Embryonic facial prominence (tissue), 1 donor: ENCODE measurements at regions not wholly inside any gene's neighbourhood (a gene's known extent, or its start where the extent isn't known, plus 50 kb on each side); places are given as distances from the start of the nearest gene placed in this dataset.

Experiments used
- DNase-seq: peaks from one replicate; pipeline ENCODE4 v3.0.0-alpha.2; 2016; ENCODE audit errors: extremely low spot score

DNA sequence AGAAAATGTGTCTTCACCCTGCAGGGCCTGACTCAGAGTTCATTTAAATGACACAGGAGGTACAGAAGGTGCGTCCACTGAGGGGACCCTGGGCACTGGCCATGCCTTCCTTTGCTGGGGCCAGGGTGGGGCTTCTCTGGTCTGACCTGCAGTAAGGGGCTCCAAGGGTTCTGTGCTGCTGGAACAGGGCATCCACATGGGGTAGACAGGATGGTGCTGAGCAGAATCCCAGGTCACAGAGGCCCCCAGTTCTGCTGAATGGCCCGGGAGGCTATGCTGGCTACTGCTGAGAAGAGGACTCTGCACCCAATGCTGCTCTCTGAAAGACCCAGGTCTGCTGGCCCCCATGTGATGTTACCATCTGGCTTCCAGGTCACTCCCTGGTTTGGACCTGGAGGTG is 150.4 kb upstream of the GGTLC1 start:
- DNase-seq: no peak

DNA sequence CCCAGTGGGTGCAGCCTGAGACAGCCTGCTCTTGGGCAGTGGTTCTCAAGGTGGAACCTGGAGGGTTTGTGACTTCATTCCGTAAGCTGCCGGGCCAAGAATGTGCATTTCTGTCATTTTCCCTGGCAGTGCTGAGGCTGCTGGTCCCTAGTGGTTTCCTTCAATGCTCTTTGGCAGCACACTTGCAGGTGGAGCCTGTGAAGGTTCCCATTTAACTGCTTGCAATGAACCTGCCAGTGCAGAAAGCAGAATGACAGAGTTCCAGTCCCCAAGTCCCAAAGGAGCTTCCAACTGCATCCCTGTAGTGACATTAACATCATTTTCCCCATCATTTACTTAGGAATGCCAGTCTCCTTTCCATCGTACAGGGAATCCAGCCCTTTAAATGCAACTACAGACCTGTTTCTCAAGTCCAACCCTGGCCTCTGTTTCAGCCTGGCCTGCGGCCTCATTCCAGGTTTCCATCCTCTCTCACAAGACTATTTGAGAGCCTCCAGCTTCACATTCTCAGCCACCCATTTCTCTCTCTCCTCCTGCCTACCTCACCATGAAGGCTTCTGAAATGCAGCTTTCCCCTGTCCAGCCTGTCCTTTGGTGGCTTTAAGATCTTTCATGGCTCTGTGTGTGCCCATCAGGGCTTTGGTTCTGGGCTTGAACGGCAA is 149.7 kb upstream of the GGTLC1 start:
- DNase-seq: no peak

DNA sequence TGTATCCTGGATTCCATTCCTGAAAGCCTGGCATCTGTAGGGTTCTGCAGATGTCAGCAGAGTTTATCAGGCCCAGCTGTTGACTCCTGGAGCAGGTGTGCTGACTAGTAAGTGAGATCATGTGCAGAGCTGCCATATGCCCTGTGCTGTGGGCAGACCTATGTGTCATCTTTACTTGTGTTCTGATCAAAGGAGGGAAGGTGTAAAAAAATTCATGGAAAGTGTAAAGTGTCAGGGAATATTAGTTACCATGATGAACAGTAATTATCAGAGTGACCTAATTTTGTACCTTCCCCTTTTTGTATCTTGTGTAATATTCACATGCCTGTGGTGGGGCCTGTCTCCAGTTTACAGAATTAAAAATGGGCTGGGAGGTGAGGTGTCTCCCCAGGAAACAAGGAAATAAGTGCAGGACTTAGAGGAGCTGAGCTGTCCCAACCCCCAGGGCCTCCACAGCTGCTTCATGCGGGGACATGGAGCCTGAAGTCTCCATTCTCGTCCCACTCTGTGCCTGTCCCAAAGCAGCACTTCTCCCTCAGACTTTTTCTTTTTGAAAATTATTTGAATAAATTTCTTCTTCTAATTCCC is 148.2 kb upstream of the GGTLC1 start:
- no peak for DNase-seq

DNA sequence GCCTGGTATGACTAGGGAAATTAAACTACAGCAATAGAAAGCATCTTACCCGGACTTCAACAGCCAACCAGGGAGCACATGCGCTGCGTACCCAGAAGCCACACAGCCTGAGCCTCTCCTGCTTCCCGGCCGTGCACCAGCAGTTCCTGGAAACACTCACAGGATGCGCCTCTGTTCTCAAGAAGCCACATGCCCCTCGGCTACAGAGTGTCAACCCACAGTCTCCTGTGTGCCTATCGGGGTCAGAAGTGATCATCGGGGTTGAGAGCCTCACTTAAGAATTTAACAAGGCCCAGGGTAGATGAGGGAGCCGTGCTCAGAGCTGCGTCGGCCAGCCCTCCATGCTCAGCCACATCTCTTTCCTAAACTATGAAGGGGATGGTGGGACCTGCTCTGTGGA is 147.2 kb upstream of the GGTLC1 start:
- no peak for DNase-seq

DNA sequence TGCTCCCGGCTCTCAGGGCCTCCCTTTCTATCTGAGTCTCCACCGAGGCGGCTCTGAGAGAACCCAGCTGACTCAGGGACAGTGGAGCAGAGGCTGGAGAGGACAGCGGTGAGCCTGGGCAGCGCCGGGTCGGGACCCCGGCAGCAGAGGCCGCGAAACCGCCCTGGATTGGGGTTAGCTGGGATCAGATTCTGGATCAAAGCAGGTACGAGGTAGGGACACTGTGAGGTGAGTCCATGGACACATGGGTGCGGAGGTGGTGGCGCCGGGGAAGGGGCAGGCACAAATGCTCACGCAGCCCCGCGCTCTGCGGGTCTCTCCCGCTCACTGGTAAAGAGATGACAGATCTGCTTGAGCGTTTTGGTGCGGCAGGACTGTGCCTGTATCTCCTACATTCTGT is 146.4 kb upstream of the GGTLC1 start:
- DNase-seq: no peak

DNA sequence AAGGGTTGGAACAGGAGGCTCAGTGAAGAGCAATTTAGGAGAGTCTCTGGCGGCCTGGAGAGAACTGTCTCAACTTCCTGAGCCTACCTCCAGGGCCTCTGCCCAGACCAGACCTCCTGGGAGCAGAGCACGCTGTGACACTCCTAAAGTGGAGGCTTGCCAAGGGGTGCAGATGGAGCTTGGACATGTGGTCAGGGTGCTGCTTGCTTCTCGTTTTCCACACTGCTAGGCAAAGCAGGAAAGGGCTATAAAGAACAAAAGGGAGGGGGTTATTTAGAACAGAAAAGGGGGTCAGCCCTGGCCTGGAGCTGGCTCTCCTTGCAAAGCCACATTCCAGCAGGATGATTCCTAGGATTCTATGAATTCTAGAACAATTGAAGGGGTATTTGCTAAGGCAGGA is 145.7 kb upstream of the GGTLC1 start:
- no peak for DNase-seq

DNA sequence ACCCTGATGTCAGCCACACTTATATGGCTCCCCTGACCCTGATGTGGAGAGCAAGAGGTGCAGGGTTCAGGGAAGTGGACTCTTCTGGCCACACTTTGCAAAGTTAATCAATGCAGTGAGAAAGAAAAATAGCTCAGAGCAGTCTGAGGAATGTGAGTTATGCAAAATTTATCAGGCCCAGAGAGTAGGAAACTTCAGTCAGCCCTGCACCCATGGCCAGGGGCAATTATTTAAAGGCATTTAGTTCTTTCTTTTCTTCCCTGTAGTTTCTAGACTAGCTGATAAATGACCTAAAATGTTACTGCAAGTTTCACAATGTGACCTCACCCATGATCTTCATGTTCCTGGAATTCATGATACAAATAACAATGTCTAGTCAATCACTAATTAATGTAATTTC is 143.7 kb upstream of the GGTLC1 start:
- DNase-seq: no peak

DNA sequence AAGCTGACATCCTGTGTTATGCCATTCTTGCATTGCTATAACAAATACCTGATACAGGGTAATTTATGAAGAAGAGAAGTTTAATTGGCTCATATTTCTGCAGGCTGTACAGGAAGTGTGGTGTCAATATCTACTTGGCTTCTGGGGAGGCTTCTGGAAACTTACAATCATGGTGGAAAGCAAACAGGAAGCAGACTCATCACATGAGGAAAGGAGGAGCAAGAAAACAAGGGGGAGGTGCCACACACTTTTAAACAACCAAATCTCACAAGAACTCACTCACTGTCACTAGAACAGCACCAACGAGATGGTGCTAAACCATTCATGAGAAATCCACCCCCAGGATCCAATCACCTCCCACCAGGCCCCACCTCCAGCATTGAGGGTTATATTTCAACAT is 143.1 kb upstream of the GGTLC1 start:
- no peak for DNase-seq

DNA sequence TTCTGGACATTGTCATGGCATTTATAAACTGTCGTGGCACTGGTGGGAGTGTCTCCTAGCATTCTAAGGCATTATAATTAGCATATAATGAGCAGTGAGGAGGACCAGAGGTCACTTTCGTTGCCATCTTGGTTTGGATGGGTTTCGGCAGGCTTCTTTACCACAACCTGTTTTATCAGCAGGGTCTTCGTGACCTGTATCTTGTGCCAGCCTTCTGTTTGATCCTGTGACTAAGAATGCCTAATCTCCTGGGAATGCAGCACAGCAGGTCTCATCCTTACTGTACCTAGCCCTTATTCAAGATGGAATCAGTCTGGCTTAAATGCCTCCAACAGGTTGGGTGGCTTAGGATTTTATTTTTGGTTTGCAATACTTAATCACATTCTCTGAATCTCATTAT is 142.7 kb upstream of the GGTLC1 start:
- no peak for DNase-seq

DNA sequence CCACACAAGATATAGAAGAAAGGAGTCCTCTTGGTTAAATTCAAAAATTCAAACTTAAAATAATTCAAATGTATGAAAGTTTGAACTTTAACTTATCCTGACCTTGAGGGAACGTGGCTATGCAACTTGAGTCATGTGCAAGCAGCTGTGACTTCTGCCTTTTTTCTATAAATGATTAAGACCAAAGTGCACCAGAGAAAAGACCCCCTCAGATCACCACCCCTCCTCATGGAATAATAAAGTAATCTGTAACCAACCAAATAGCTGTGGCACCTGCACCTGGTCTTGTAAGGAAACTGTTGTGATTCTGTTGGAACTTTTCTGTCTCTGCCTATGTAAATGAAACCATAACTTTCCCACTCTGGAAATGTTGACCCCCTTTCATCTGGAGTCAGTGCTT is 141.1 kb upstream of the GGTLC1 start:
- DNase-seq: no peak

DNA sequence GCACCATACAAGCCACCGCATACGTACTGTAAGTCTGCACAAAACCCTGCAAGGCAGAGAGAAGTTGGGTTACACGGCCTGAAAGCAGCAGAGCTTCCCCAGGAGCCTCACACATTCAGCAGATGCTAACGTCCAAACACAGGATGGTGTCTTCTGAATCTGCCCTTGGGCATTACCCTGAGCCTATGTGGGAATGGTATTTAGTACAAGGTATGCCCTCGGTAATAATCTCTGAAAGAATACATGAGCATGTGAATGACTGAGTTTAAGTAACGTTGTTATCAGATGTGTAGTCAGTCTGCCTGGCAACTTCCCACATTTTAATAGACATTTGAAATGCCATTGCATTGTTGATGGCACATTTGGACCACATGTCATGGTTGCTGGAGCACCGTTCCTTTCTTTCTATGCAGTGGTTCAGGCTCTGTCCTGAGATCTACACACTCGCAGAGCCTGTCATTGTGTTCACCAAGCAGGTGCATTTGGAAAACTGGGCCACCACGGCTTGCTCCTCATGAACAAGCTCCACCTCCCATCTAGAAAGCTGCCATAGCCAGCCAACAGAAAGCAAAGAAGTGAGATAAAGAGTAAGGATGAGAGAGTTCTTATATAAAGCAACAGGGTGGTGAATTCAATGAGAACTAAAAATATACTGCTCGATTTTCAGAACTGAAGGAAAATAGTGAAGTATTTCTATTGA is 136.5 kb upstream of the GGTLC1 start:
- DNase-seq: no peak

DNA sequence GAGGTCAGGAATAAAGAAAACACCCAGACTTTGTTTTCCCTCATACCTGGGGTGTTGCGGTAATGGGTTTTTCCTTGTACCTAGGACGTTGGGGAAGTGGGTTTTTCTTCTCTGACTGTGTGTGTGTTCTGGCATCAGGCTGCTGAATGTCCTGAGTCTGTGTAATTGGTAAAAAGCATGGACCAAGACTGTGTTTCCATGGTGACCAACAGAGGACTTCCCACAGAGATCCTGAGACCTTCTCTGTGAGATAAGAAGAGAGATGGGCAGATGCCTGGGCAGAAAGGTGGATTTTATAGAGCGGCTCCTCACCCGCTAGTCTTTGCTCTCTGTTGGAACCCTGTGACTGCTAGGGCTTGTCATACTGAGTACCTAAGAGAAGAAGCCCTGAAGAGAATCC is 135.4 kb upstream of the GGTLC1 start:
- no peak for DNase-seq

DNA sequence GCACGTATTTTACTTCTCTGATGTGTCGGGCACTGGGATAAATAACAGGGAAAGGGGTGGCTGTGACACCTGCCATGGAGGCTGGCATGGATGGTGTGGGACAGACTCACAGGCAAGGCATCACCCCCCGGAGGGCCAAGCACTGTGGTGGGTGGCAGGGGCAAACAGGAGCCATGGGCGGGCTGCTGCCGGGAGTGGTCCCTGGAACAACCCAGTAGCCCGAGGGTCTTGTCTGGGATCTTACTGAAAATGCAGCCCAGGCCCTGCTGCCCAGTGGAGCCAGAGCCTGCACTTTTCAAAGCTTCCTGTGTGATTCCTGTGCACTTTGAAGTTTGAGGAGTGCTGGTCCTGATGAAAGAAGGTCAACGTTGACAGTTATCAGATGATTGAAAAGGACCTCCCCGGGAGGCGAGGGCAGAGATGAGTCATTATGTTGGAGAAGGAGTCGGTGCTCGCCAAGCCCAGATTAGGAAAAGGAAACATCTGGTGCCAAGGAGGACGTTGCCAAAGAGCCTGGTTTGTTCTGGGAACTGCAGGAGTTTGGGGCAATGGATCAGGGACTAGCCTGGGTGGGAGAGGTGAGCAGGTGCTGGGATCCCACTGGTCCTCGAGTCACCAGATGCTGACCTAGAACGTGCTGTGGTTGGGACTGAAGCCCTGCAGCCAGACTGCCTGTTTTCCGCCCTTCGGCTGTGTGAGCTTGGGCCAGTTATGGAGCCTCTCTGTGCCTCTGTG is 130.0 kb upstream of the GGTLC1 start:
- no peak for DNase-seq

DNA sequence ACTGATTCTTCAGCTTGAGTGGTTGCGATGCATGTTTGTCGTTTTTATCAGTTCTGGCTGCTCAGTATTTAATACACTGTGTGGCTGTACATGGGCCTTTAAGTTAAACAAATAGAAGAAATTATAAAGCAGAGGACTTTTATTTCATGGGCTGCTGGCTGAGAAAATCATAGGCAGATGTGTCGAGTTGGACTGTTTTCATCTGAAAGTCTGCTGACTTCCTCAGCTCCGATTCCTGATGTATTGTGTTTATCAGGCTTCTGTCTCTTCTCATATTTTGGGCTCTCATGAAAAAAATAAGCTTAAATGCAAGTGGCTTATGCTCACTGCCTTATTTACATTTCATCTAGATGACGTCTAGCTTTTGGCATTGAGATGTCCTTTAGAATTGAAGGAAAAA is 129.5 kb upstream of the GGTLC1 start:
- DNase-seq: peak; percentile 62

DNA sequence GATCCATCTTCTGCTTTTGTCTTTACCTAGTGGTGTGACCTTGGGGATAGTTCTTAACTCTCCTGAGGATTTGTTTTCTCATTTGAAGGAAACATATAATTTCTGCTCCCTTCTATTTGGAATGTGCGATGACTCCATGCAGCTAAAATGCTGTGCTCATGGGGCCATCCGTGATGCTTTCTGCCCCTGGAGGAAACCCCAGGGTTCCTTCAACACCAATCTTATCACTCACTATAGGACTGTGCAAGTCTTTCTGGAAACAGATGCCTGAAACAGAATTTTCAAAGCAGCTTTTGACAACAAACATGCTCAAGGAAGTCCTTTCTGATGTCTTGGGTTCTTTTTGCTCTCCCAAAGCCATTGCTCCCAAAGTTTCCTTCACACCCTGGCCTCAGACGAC is 128.8 kb upstream of the GGTLC1 start:
- no peak for DNase-seq

DNA sequence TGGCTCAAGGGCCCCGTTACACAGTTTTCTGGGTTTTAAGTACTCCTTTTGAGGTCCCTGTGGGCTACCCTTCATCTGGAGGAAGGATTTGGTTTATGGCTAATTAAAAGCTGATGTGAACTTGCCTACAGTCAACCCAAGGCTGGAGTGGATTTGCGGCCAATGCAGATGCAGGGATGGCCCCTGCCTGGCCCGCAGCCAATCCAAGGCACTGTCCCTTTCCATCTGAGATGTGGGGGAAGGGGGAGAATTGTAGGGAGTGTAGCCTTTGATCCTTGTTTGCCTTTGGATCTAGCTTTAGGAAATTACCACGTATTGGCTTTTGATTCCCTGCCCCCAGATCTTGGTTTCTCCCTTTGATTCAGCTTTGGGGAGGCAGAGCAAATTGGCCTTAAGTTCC is 128.0 kb upstream of the GGTLC1 start:
- no peak for DNase-seq

DNA sequence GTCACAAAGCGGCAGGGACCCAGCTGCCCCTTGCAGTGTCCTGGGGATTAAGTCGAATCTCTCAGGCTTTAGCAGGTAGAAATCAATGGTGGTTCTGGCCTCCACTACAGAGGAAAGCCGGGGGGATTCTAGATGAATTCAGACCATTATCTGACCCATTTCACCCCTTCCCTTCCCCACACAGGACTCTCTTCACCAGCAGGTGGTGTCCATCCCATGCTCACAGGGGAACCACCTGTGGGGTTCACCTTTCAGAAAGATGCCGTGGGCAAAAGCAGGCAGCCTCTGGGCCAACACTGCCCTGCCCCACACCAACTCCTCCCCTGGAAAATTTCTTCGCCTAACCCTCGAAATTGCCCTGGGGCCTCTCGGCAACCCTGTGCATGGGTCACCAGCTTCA is 123.8 kb upstream of the GGTLC1 start:
- DNase-seq: no peak

DNA sequence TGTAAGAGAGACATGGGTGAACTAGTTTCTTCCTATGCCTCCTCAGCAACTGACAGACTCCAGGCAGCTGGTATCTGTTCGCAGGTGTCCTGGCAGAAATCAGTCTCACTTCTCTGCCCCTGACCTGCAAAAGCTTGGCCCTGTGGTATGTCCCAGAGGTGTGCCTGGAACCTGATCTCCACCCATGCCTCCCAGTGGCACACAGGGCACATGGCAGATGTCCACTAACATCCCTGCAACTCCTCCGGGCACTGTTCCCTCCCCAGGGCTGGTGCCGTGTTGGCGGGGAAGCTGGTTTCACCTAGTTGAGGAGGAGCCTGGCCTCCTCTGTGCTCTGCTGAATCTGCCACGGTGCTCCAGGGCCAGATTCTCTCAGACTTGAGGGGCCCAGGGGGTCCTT is 123.3 kb upstream of the GGTLC1 start:
- DNase-seq: no peak

DNA sequence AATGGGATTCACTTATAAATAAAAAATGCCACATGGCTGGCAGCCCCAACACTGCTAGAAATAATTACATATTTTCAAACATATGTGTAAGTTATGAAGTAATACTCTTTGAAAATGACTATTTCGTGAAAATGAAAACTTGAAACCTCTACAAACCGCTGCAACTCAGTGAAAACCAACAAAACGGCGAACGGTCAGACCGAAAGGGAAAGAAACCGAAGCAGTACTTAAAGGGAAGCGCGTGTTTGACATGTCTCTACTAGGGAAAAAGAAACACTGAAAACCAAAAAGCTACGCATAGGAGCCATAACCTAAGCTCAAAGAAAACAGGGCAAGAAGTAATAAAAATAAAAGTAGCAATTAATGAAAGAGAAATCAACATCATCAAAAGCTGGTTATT is 121.0 kb upstream of the GGTLC1 start:
- no peak for DNase-seq

DNA sequence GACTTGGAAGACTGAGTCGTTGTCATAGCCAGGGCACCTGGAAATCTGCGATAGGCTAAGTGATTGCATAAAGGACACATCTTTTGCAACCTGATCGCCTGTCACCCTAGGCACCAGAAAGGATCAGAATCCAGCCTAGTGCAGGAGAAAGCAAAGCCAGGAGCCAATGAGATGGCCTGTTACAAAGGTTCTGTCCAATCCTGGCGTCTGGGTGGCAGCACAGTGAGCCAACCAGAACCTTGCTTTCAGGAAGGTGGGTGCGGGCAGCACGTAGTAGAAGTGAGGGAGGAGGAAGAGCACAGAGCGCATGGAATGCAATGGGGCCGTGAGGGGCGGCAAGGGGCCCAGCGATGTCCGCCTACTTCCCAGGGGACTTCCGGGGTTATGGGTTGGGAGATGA is 120.4 kb upstream of the GGTLC1 start:
- no peak for DNase-seq

DNA sequence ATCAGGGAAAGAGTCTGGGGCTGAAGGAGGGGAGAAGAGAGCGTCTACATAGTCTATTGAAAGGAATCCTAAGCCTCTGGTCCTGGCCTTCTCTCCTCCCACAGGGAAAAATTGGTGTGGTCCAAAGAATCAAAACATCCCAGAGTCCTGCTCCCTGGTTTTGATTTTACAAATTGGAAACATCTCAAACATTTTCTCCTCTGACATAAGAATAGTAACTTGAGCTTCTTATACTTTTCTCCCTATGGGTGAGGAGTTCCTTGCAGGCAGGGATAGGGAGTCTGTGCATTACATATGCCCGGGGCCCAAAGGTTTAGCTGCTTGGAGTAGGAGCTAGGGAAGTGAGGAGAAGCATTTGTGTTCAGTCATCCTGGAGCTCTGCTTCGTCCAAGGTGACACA is 120.0 kb upstream of the GGTLC1 start:
- DNase-seq: no peak

DNA sequence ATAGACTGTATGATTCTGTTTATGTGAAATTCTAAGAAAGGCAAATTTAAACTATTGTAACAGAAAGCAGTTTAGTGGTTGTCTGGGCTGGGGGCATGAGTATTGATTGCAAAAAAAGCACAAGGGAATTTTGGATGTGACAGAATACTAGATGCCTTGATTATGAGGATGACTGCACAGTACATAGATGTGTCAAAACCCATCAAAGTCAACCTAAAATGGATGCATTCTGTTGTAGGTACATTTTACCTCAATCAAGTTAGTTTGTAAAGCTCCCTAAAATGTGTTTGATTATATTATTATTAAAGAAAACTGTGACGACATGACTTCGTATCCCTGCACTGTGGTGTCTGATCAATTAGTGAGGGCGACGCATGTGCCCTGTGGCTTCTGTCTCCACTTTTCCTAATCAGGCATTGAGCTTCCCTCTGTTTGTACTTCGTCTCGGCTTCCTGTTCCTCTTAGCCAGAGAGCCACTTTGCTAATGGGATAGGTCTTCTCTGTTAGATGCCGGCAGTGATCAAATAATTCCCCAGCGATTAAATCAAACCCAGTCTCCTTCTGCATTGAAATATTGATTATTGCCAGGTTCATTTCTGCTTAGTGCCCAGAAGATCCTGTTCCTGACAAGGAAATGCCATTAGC is 118.3 kb upstream of the GGTLC1 start:
- DNase-seq: no peak
